ENCODE measurements at regions not wholly inside any gene's neighbourhood (a gene's known extent, or its start where the extent isn't known, plus 50 kb on each side); places are given as distances from the start of the nearest gene placed in this dataset.
A peak's percentile ranks its signal among the peaks of the same experiment; 100 is the strongest.

DNA sequence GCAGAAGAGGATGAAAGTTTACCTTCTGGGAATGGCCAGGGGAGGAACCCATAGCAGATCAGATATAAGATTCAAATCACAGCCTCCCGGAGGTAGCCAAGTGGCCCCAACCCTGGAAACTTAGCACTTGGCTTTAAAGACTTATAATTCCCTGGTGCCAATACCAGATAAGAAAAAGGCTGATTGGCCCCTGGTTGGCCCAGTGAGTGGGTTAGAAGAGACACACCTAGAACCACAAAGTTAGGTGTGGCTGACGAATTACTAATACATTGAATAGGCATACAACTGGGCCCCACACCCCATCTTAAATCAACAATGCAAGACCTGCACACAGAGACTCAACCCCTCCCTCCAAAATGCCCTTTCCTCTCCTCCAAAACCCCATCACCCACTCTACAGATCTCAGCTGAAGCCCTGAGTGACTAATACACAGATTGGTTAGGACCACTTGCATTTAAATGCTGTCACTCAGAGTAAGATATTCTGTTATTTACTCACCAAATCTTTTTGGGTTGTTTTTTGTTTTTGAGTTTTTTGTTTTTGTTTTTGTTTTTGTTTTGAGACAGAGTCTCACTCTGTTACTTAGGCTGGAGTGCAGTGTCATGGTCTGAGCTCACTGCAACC lies 315.4 kb upstream of the JARID2 start:
- no peaks in the 10 kb centered on the region for H3K79me2 ChIP-seq (ENCODE audit: insufficient read depth, low read length)
- H3K9me3 ChIP-seq (ENCODE audit: control insufficient read depth in 1 of 2, insufficient read depth in 1 of 2, low read depth in 1 of 2, low read length in 2 of 2), result no peaks in the 10 kb centered on the region
- TF ChIP-seq TCF7L2 (IDR thresholded peaks at IDR 0.05; ENCODE audit: borderline replicate concordance, extremely low read depth, insufficient read depth, insufficient read length) (no peak), JUND (IDR thresholded peaks at IDR 0.05) (no peak), SP1 (IDR thresholded peaks at IDR 0.05; ENCODE audit: low read depth) (no peak), CEBPB (IDR thresholded peaks at IDR 0.05; ENCODE audit: low read depth) (no peak)
- TF ChIP-seq, protein P1, sequence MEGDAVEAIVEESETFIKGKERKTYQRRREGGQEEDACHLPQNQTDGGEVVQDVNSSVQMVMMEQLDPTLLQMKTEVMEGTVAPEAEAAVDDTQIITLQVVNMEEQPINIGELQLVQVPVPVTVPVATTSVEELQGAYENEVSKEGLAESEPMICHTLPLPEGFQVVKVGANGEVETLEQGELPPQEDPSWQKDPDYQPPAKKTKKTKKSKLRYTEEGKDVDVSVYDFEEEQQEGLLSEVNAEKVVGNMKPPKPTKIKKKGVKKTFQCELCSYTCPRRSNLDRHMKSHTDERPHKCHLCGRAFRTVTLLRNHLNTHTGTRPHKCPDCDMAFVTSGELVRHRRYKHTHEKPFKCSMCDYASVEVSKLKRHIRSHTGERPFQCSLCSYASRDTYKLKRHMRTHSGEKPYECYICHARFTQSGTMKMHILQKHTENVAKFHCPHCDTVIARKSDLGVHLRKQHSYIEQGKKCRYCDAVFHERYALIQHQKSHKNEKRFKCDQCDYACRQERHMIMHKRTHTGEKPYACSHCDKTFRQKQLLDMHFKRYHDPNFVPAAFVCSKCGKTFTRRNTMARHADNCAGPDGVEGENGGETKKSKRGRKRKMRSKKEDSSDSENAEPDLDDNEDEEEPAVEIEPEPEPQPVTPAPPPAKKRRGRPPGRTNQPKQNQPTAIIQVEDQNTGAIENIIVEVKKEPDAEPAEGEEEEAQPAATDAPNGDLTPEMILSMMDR (IDR thresholded peaks at IDR 0.05 in 2 of 3, conservative IDR thresholded peaks at IDR 0.05 in 1 of 3; ENCODE audit: borderline replicate concordance in 1 of 3, insufficient read depth in 1 of 3, low read depth in 2 of 3, low read length in 2 of 3), result no peak
- no peak overlapping the region for H3K9ac ChIP-seq (ENCODE audit: low read length)
- no peaks in the 10 kb centered on the region for H4K20me1 ChIP-seq (ENCODE audit: insufficient read depth)
- POLR2A ChIA-PET, result no interaction called here
- no TSS peak for BruUV-seq (replicated peaks)
- no peaks in the 10 kb centered on the region for H3K27me3 ChIP-seq (ENCODE audit: insufficient read depth, low read length)
- peak overlapping the region; percentile 10; the same call in 1 of the 2 replicates for H3K4me2 ChIP-seq (ENCODE audit: low read length)
- peaks cover 0 to 7% of the 10 kb centered on the region in 2 experiments; a peak in 2 of 4 replicates for H3K4me1 ChIP-seq (ENCODE audit: control insufficient read depth in 1 of 2, insufficient read depth in 2 of 2, low read length in 2 of 2)
- H3K27ac ChIP-seq (ENCODE audit: low read depth, low read length), result no peak overlapping the region
- no peaks in the 10 kb centered on the region for H3K36me3 ChIP-seq (ENCODE audit: control insufficient read depth in 1 of 2, insufficient read depth in 2 of 2, low read length in 2 of 2)
- DNase-seq (ENCODE audit: low read depth, low spot score) (no peak), ATAC-seq (peak; percentile 38)
- no peaks in the 10 kb centered on the region for H3K9me2 ChIP-seq (ENCODE audit: insufficient read depth)
- no peak overlapping the region for H3K4me3 ChIP-seq (replicated peaks in 1 of 2; ENCODE audit: low read depth in 1 of 2, low read length in 2 of 2)
- H2AFZ ChIP-seq (ENCODE audit: low read depth, low read length, poor library complexity, severe bottlenecking), result no peak overlapping the region
- RAD21 ChIA-PET (ENCODE audit: low non-redundant PET in 1 of 2, low total read pairs in 2 of 2, uncharacterized antibody in 2 of 2, unreplicated experiment in 2 of 2), result no interaction called here
- intact Hi-C loops (cut with micrococcal nuclease), result no loop called here
- CTCF ChIA-PET, result no interaction called here

DNA sequence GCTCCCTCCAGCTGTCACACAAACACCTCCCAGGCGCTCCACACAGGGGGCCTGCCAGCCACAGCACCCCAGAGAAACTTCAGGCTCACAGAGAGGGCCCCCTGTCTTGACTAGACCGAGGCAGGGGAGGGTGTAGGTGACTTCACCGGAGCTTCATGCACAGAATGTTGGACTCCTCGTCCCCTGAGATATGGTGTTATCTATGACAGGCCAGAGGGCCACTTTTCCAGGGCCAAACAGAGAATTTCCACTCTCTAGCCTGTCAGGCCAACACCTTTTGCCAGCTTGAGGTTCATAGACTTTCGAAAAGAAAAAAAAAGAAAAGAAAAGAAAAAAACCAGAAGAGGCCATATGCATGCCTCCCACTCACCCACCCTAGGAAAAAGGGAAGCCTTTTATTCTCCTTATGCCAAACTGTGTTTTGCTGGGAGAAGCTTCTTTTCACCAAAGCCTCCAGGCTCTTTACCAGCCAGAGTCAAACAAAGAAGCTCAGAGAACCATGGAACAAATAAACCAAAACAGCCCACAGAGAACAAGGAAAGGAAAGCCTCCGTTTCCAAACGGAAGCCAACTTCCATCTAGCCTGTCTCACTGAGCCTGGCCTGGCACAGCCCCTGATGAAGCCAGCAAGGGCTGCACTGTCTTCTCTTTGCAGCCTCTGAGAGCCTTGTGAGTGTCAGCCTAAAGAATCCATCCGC lies 313.2 kb upstream of the JARID2 start:
- H3K27me3 ChIP-seq (ENCODE audit: insufficient read depth, low read length), result no peaks in the 10 kb centered on the region
- no TSS peak for BruUV-seq (replicated peaks)
- H4K20me1 ChIP-seq (ENCODE audit: insufficient read depth), result no peaks in the 10 kb centered on the region
- H3K4me3 ChIP-seq (replicated peaks in 1 of 2; ENCODE audit: low read depth in 1 of 2, low read length in 2 of 2), result no peak overlapping the region
- no peak overlapping the region for H3K4me2 ChIP-seq (ENCODE audit: low read length)
- H3K4me1 ChIP-seq (ENCODE audit: control insufficient read depth in 1 of 2, insufficient read depth in 2 of 2, low read length in 2 of 2), result peaks cover 0 to 7% of the 10 kb centered on the region in 2 experiments; a peak in 2 of 4 replicates
- H3K9me3 ChIP-seq (ENCODE audit: control insufficient read depth in 1 of 2, insufficient read depth in 1 of 2, low read depth in 1 of 2, low read length in 2 of 2), result no peaks in the 10 kb centered on the region
- H3K36me3 ChIP-seq (ENCODE audit: control insufficient read depth in 1 of 2, insufficient read depth in 2 of 2, low read length in 2 of 2), result no peaks in the 10 kb centered on the region
- H3K9ac ChIP-seq (ENCODE audit: low read length), result no peak overlapping the region
- no peaks in the 10 kb centered on the region for H3K9me2 ChIP-seq (ENCODE audit: insufficient read depth)
- intact Hi-C loops (cut with micrococcal nuclease), result no loop called here
- no peak overlapping the region for H3K27ac ChIP-seq (ENCODE audit: low read depth, low read length)
- DNase-seq (ENCODE audit: low read depth, low spot score), result no peak
- no peak overlapping the region for H2AFZ ChIP-seq (ENCODE audit: low read depth, low read length, poor library complexity, severe bottlenecking)
- ChIA-PET CTCF (no interaction called here), POLR2A (no interaction called here), RAD21 (ENCODE audit: low non-redundant PET in 1 of 2, low total read pairs in 2 of 2, uncharacterized antibody in 2 of 2, unreplicated experiment in 2 of 2) (no interaction called here)
- ATAC-seq, result no peak
- no peaks in the 10 kb centered on the region for H3K79me2 ChIP-seq (ENCODE audit: insufficient read depth, low read length)
- TF ChIP-seq EZH2 (IDR thresholded peaks at IDR 0.05), result no peak
- TF ChIP-seq, protein P2, sequence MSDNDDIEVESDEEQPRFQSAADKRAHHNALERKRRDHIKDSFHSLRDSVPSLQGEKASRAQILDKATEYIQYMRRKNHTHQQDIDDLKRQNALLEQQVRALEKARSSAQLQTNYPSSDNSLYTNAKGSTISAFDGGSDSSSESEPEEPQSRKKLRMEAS (IDR thresholded peaks at IDR 0.05), result no peak
- TF ChIP-seq, protein P1 (IDR thresholded peaks at IDR 0.05 in 2 of 3, conservative IDR thresholded peaks at IDR 0.05 in 1 of 3; ENCODE audit: borderline replicate concordance in 1 of 3, insufficient read depth in 1 of 3, low read depth in 2 of 3, low read length in 2 of 3), result no peak
- TF ChIP-seq ELF1 (IDR thresholded peaks at IDR 0.05; ENCODE audit: borderline replicate concordance, low read depth), result no peak
- TF ChIP-seq, protein P3, sequence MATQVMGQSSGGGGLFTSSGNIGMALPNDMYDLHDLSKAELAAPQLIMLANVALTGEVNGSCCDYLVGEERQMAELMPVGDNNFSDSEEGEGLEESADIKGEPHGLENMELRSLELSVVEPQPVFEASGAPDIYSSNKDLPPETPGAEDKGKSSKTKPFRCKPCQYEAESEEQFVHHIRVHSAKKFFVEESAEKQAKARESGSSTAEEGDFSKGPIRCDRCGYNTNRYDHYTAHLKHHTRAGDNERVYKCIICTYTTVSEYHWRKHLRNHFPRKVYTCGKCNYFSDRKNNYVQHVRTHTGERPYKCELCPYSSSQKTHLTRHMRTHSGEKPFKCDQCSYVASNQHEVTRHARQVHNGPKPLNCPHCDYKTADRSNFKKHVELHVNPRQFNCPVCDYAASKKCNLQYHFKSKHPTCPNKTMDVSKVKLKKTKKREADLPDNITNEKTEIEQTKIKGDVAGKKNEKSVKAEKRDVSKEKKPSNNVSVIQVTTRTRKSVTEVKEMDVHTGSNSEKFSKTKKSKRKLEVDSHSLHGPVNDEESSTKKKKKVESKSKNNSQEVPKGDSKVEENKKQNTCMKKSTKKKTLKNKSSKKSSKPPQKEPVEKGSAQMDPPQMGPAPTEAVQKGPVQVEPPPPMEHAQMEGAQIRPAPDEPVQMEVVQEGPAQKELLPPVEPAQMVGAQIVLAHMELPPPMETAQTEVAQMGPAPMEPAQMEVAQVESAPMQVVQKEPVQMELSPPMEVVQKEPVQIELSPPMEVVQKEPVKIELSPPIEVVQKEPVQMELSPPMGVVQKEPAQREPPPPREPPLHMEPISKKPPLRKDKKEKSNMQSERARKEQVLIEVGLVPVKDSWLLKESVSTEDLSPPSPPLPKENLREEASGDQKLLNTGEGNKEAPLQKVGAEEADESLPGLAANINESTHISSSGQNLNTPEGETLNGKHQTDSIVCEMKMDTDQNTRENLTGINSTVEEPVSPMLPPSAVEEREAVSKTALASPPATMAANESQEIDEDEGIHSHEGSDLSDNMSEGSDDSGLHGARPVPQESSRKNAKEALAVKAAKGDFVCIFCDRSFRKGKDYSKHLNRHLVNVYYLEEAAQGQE (IDR thresholded peaks at IDR 0.05; ENCODE audit: low read depth), result no peak
- no peak for TF ChIP-seq RAD21 (IDR thresholded peaks at IDR 0.05; ENCODE audit: low read depth)

Measured in HCT116 (cell line).